H54 (cell line): ENCODE measurements at regions not wholly inside any gene's neighbourhood (a gene's known extent, or its start where the extent isn't known, plus 50 kb on each side); places are given as distances from the start of the nearest gene placed in this dataset.

Experiments used
- DNase-seq: peaks from one replicate; pipeline ENCODE4 v3.0.0; 2011; ENCODE audit warnings: low spot score, mixed read lengths; ENCODE audit not compliant: insufficient read length
- FAIRE-seq: peaks from 3 replicates; lab custom pipeline; 2011; peaks lifted over from hg19 to GRCh38; lab: Jason Lieb, UNC
- POLR2A ChIP-seq: IDR thresholded peaks from 2 replicates; pipeline ENCODE4 v1.6.1; 2011; ENCODE audit warnings: low read depth, mild to moderate bottlenecking, low read length

DNA sequence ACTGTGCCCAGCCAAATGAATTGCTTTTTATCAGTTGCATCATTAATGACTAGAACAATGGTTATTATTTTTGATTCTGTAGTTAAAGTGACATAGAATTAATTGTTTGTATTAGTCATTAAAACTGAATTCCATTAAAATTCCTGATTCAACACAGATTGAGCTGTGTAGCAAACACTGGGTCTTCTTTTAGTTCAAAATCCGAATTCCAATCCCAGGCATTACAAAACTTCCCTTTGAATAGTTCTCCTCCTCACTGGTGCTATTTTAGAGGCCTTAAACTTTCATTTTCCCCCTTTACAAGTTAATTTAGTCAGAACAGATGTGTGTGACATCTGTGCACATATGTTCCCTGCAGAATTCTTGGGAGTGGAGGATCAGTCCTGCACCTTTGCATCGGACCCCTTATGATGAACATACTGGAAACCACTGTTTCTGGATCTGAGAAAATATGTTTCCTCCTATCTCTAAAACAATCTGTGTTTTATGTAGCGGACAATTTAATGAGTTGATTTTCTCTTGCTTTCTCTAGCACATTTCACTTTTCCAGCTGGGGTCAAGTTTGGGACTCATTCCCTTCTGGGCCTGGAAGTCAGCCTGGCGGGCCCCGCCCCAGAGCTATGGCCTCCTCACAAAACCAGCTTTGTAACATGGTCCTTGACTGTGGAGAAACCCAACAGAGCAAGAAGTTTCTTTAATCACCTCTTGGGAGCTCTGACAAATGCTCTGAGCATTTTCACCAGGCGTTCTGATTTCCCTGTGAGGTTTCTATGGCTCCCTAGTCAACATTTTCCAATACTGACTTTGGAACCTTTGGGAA, 87.9 kb upstream of the MAMDC2 start:
- no peak for TF ChIP-seq POLR2A
- FAIRE-seq (no peak), DNase-seq (no peak)

DNA sequence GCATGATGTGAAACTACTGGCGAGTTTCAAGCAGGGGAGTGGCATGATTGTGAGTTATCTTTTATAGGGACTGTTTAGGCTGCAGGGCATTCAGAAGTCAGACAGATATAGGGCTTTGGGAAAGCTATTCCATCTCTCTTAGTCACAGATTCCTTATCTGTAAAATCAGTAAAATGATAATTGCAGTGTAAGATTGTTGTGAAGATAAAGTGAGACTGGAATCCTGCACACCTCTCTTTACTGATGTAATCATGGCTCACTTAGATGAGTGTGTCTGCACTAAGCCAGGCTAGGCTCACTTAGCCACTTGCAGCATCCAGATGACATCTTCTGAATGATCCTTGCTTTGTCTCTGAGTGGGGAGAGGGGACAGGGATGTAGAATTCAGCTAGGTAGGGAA, 81.8 kb upstream of the MAMDC2 start:
- DNase-seq: no peak
- TF ChIP-seq POLR2A: no peak
- peak; percentile 53 for FAIRE-seq

DNA sequence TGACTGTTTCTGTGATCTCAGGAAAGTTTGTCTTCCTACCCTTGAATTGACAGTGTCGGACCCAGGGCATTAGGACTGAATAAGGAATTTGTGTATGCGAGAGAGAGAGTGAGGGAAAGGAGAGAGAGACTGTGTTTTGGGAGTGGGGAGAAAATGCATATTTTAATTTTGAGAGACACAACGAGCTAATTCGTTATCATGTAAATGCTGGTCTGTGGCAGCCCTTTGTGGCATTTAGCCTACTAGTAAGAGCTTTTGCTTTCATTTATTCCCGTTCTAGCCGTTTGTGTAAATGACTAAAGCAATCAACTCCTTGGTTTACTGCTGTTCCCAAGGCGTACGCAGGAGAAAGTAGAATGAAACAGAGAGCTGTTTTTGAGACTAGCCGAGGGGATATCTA, 79.8 kb upstream of the MAMDC2 start:
- TF ChIP-seq POLR2A: no peak
- DNase-seq: no peak
- no peak for FAIRE-seq

DNA sequence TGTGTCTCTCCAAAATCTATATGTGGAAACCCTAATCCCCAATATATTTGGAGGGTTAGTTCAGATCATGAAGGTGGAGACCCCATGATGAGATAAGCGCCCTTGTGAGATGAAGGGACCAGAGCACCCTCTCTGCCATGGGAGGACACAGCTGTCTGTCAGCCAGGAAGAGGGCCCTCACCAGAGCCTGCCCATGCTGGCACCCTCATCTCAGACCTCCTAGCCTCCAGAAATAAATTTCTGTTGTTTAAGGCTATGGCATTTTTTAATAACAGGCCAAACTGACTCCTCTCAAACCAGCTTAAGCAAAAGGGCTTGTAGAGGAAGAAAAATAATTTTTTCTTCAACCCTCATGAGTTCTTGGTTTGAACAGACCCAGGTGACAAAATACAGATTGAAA, 79.2 kb upstream of the MAMDC2 start:
- DNase-seq: no peak
- no peak for TF ChIP-seq POLR2A
- FAIRE-seq: no peak

DNA sequence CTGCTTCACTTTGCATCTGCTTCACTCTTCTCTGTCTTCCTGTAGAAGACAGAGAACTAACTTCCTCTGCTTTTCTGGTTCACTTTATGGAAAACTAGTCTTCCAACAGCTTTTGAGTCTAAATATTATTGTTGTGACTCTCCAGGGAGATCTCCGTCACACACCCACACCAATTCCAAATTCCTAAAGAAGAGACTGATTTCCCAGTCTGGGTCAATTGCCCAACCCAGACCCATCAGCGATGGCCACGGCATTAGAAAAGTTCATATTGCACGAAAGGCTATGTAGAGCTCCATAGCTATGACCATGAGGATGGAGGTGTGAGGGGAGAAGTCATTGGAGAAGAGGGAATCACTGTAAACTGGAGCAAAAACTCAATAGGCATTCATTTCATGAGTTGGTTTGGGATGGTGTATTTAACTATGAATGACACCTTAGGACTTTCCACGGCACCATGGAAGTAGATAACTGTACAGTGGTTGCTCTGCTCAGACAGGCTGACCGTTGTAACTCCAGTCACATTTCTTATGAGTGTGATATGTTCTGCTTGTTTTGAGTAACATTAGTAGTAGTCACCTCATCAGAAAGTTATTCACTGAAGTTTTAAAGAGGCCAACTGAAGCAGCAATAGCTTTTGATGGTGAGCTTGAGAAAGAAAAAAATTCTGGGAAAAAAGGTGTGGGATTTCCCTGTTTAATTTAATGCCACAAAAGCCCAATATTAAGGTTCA, 78.1 kb upstream of the MAMDC2 start:
- DNase-seq (no peak), FAIRE-seq (no peak)
- no peak for TF ChIP-seq POLR2A

DNA sequence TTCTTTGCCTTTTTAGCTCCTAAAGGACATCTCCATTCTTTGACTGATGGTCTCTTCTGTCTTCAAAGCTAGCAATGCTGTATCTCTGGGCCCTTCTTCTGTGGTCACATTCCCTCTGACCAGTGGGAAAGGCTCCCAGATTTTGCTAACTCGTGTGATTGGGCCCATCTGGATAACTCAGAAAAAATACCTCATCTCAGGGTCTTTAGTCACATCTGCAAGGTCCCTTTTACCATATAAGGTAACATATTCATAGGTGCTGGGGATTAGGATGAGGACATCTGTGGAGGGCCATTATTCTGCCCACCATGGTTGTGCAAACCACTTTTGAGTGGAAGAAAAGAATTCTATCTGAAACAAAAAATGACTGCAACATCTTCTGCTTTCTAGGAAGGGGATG, 76.3 kb upstream of the MAMDC2 start:
- FAIRE-seq: no peak
- no peak for DNase-seq
- no peak for TF ChIP-seq POLR2A

DNA sequence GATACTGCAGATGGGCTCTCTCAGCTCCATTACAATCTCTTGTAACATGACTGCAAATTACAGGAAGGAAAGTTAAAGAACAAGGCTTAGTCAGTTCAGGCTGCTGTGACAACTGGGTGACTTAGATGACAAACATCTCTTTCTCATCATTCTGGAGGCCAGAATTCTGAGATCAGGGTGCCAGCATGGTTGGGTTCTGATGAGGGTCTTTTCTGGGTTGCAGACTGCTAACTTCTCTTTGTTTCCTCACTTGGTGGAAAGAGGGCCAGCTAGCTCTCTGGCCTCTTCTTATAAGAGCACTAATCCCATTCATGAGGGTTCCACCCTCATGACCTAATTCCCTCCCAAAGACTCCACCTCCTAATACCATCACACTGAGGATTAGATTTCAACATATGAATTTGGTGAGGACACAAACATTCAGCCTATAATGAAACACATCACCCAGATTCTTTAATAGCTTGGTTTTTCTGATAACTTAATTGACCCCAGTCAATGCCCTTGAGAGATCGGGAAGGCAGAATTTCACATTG, 73.6 kb upstream of the MAMDC2 start:
- DNase-seq: no peak
- no peak for TF ChIP-seq POLR2A
- FAIRE-seq: no peak

DNA sequence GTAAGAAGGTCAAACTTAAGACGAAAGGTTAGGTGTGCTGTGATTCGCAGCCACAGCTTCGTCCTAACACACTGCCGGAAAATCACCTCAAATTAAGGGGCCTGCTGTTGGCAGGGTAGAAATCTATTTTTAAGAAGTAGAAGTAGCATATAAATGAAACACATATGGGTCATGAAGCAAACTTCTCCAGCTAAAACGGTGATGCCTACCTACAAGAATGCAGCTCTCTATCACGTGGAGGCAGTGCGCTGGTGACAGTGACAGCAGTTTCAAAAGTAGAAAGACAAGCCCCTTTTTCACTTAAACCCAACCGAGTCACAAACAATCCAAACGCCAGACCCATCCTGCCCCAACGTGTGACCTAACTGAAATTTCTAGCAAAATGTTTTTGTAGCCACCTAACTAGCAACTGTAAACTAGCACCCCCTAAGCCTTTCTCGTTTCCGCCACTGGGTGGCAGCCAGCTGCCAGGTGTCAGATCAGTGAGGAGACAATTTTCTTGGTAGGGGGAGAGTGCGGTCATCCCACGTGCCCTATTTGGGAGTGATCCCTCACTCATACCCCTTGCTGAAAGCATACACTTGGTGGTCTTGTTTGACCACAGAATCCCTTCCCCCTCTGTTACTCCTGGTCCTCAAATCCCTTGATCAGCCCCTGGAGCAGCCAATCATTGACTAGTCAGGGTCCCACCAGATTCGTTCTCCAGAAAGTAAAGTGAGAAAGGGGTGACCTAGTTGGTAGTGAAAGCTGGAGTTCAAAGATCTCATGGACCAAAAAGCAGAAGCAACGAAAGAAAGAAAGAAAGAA, 71.8 kb upstream of the MAMDC2 start:
- DNase-seq: peak; percentile 50
- no peak for FAIRE-seq
- no peak for TF ChIP-seq POLR2A

DNA sequence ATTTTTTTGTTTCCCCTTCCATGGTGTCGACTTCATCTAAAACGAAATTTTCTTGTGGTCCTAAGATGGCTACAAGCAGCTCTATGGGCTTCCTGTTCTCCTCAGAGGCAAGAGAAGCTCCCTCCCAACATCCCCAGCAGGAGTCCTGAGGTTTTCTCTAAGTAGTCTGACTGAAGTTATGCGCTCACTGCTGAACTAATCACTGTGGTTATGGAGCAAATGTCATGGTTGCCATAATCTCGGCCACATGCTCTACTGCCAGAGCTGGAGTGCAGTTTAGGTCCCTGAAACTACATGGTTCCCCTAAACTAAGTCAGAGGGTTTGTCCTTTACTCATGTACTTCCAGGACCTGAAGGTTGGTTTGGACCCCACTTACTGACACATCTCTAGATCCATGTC, 68.0 kb upstream of the MAMDC2 start:
- FAIRE-seq (peak; percentile 69), DNase-seq (no peak)
- TF ChIP-seq POLR2A: no peak

DNA sequence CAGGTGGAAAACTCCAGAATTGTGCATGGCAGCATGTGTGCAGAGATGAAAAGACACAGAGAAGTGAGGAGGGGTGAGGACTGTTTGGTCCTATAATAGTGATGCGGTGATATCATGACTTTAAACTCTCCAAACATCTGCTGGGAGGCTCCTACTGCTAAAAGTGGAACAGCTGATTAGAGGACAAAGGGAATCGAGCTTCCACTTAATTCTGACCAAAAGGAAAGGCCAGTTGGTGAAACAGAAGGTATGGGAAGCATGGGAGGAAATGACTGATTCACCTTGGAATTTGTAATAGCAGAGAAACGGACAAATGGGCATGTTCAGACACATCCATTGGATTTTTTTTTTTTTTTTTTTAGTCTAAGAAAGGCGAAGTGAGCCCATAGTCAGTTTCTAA, 67.5 kb upstream of the MAMDC2 start:
- FAIRE-seq: peak; percentile 89
- TF ChIP-seq POLR2A: no peak
- DNase-seq: peak; percentile 64

DNA sequence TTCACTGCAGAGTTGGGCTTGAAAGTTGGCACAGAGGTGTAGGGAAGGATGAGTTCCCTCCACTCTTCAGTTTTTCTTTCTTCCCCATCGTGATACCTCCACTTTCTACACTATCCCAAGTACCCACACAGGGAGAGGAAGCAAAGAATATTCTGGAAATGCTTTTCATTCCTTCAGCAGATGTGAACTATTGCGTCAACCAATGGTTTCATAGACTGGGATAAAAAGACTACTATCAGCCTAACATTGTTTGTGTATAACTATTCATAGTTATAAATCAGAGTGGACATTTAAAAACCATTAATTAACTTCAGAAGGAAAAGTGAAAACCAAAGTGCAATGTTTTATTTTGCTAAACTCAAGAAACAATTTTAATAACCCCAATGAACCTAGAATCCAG, 63.6 kb upstream of the MAMDC2 start:
- FAIRE-seq (no peak), DNase-seq (no peak)
- no peak for TF ChIP-seq POLR2A

DNA sequence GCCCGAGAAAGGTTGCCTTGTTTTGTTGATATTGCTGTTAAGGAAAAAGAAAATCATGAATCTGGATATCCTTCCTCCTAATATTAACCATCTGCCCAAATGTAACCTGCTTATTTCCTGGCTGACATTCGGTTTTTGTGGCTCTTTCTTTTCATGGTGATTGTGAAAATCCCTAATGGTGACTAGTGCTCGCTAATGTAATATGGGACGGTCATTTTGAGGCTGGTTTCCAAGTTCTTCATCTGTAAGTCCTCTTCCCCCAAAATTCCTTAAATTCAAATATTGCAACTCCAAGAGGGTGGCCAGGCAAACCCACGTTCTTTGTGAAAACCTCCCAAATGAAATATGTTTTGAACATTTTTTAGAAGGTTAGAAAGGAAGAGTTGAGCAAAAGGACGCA, 63.1 kb upstream of the MAMDC2 start:
- no peak for DNase-seq
- TF ChIP-seq POLR2A: no peak
- no peak for FAIRE-seq

DNA sequence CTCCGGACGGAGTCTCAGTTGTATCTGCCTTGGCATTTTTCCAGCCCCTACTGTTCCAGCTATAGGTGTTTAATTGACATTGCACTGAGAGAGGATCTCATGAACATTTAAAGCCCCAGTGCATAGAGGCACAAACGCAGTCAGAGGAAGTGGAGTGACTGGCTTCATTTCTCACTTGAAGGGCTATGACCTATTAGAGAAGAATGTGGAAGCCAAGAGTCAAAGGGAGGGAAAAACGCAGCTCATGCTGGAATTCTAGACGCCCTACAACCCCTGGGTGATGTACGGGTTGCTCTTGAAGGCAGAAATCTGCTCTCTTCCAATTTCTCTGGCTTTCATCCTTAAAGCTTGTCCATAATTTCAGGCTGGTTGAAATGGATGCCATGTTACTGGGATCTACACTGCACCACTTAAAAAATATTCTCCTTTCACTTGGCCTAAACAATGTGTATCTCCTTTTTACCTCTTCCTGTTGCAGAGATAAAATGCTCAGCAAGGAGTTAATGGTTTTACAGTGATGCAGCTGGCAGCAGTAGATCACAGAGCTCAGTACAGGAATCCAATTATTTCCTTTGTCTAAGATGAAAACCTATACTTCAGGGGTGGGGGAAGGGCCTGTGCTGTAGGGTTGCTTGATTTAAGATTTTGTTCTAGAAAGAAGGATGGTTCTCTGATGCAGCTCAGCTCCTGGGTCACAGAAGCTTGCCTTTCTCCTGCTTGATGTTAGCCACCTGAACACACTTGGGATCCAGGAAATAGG, 61.8 kb upstream of the MAMDC2 start:
- no peak for TF ChIP-seq POLR2A
- FAIRE-seq (peak; percentile 90), DNase-seq (peak; percentile 44)
